CD14-positive monocyte (primary cell): ENCODE measurements at regions not wholly inside any gene's neighbourhood (a gene's known extent, or its start where the extent isn't known, plus 50 kb on each side); places are given as distances from the start of the nearest gene placed in this dataset.

ENCODE experiments used
- DNase-seq, 3 donors: peaks; one replicate each; pipeline ENCODE4 v3.0.0-alpha.2; 2011 to 2022
- H2AFZ ChIP-seq: 2 replicates; pipeline ENCODE4 v1.6.0; 2012; ENCODE audit warnings: mild to moderate bottlenecking, low read depth, low read length, inconsistent platforms; ENCODE audit not compliant: insufficient read depth, poor library complexity, severe bottlenecking
- H3K27ac ChIP-seq, 2 donors: 1 replicate in 1 of 2; 2 replicates in 1 of 2; pipeline ENCODE4 v1.5.1; 2012 to 2013; ENCODE audit warnings: low read length in 2 of 2, control low read depth in 1 of 2, inconsistent platforms in 1 of 2, low read depth in 1 of 2, mild to moderate bottlenecking in 1 of 2
- H3K27me3 ChIP-seq, 2 donors: one replicate each; pipeline versions ENCODE4 v1.6.0 to v1.6.1; 2011 to 2013; ENCODE audit warnings: low read length in 2 of 2; ENCODE audit not compliant: control insufficient read depth in 2 of 2, insufficient read depth in 2 of 2
- H3K36me3 ChIP-seq, 2 donors: replicated peaks in 1 of 2; 1 replicate in 1 of 2; 2 replicates in 1 of 2; pipeline versions ENCODE4 v1.5.1 to v1.6.1; 2012 to 2013; ENCODE audit warnings: low read length in 2 of 2, control low read depth in 1 of 2, inconsistent platforms in 1 of 2, mild to moderate bottlenecking in 1 of 2; ENCODE audit not compliant: insufficient read depth in 2 of 2, control insufficient read depth in 1 of 2
- H3K4me1 ChIP-seq, 2 donors: 1 replicate in 1 of 2; 2 replicates in 1 of 2; pipeline versions ENCODE4 v1.5.1 to v1.6.1; 2012 to 2013; ENCODE audit warnings: low read length in 2 of 2, control low read depth in 1 of 2, inconsistent platforms in 1 of 2, mild to moderate bottlenecking in 1 of 2, moderate library complexity in 1 of 2; ENCODE audit not compliant: insufficient read depth in 2 of 2, control insufficient read depth in 1 of 2
- H3K4me2 ChIP-seq: replicated peaks from 2 replicates; pipeline ENCODE3; 2012; ENCODE audit warnings: low read length, moderate library complexity, mild to moderate bottlenecking; ENCODE audit not compliant: poor library complexity, severe bottlenecking; ENCODE audit errors: extremely low read depth
- H3K4me3 ChIP-seq, 3 experiments: fragments of 200-600 bp in 1 of 3; sonication (generic) in 1 of 3; replicated peaks in 1 of 3; 1 replicate in 2 of 3; 2 replicates in 1 of 3; pipeline ENCODE4 v1.5.1; 2011 to 2013; ENCODE audit warnings: low read length in 3 of 3, mild to moderate bottlenecking in 3 of 3, control low read depth in 2 of 3, low read depth in 2 of 3, inconsistent platforms in 1 of 3, moderate library complexity in 1 of 3
- H3K79me2 ChIP-seq: 2 replicates; pipeline ENCODE4 v1.6.0; 2012; ENCODE audit warnings: mild to moderate bottlenecking, control low read depth, inconsistent platforms, low read length, moderate library complexity; ENCODE audit not compliant: insufficient read depth
- H3K9ac ChIP-seq: 2 replicates; pipeline ENCODE4 v1.6.0; 2017; ENCODE audit warnings: low read length, mild to moderate bottlenecking; ENCODE audit not compliant: insufficient read depth, poor library complexity, severe bottlenecking
- H3K9me3 ChIP-seq, 2 donors: replicated peaks in 1 of 2; 1 replicate in 1 of 2; 2 replicates in 1 of 2; pipeline versions ENCODE4 v1.5.1 to v1.6.1; 2012 to 2013; ENCODE audit warnings: low read length in 2 of 2, control low read depth in 1 of 2; ENCODE audit not compliant: control insufficient read depth in 1 of 2, insufficient read depth in 1 of 2
- H4K20me1 ChIP-seq: 2 replicates; pipeline ENCODE4 v1.6.0; 2012; ENCODE audit warnings: mild to moderate bottlenecking, low read length, control low read depth, moderate library complexity; ENCODE audit not compliant: insufficient read depth
- H3K27ac Mint-ChIP-seq, 7 donors: one replicate each; pipeline ENCODE4 v1.8.0; 2020; ENCODE audit warnings: mild to moderate bottlenecking in 7 of 7, mixed read lengths in 7 of 7, moderate library complexity in 6 of 7, inconsistent platforms in 2 of 7
- H3K27me3 Mint-ChIP-seq, 3 donors: one replicate each; pipeline ENCODE4 v1.8.0; 2021 to 2022; ENCODE audit warnings: low read depth in 3 of 3, mild to moderate bottlenecking in 3 of 3, mixed read lengths in 3 of 3, moderate library complexity in 3 of 3, inconsistent platforms in 1 of 3
- H3K36me3 Mint-ChIP-seq, 2 donors: one replicate each; pipeline ENCODE4 v1.8.0; 2020; ENCODE audit warnings: mixed read lengths in 2 of 2, inconsistent platforms in 1 of 2, mild to moderate bottlenecking in 1 of 2
- H3K4me1 Mint-ChIP-seq: one replicate; pipeline ENCODE4 v1.8.0; 2020; ENCODE audit warnings: mild to moderate bottlenecking, mixed read lengths
- H3K4me3 Mint-ChIP-seq, 2 donors: one replicate each; pipeline ENCODE4 v1.8.0; 2020; ENCODE audit warnings: mild to moderate bottlenecking in 2 of 2, mixed read lengths in 2 of 2, moderate library complexity in 1 of 2
- H3K9me3 Mint-ChIP-seq, 7 donors: one replicate each; pipeline ENCODE4 v1.8.0; 2020 to 2022; ENCODE audit warnings: mixed read lengths in 7 of 7, mild to moderate bottlenecking in 6 of 7, moderate library complexity in 6 of 7, inconsistent platforms in 2 of 7
- CTCF ChIP-seq: fragments of 200-600 bp; IDR thresholded peaks from one replicate; pipeline ENCODE4 v1.8.0; 2022; ENCODE audit warnings: antibody characterized with exemption, mild to moderate bottlenecking
- WGBS: methylation state at CpG from one replicate; pipeline ENCODE4 v1.1.5; 2013; ENCODE audit warnings: missing lambda C conversion rate; ENCODE audit not compliant: insufficient coverage; 5-methylcytosine and 5-hydroxymethylcytosine counted together
- intact Hi-C, 2 donors: fragments of 100-400 bp; cut with micrococcal nuclease; formaldehyde crosslinking; loops; one replicate each; pipeline versions ENCODE4 v1.15.0 to v1.15.1; 2023

GRCh38 chr9:23036416-23036815 is 589.8 kb downstream of the DMRTA1 start:
- intact Hi-C loops: no loop called here
- Mint-ChIP-seq H3K27ac (no peak overlapping the region), H3K4me1 (no peaks in the 10 kb centered on the region), H3K27me3 (no peaks in the 10 kb centered on the region), H3K9me3 (peaks cover 0 to 9% (median 1%) of the 10 kb centered on the region in 7 donors), H3K36me3 (no peaks in the 10 kb centered on the region), H3K4me3 (no peak overlapping the region)
- Histone ChIP-seq H3K79me2 (no peaks in the 10 kb centered on the region), H3K4me2 (no peak overlapping the region), H4K20me1 (no peaks in the 10 kb centered on the region), H2AFZ (no peak overlapping the region), H3K27me3 (no peaks in the 10 kb centered on the region), H3K4me3 (no peak overlapping the region), H3K9me3 (peaks cover 5 to 6% of the 10 kb centered on the region in 2 donors), H3K27ac (no peak overlapping the region), H3K4me1 (no peaks in the 10 kb centered on the region), H3K9ac (no peak overlapping the region), H3K36me3 (no peaks in the 10 kb centered on the region)
- no peak for TF ChIP-seq CTCF
- no peak for DNase-seq
- no CpG with 5 or more reads among the region's 4 CpGs for WGBS

GRCh38 chr9:23039402-23039801 is 592.8 kb downstream of the DMRTA1 start:
- H4K20me1 ChIP-seq: no peaks in the 10 kb centered on the region
- H3K79me2 ChIP-seq: no peaks in the 10 kb centered on the region
- no peak for TF ChIP-seq CTCF
- H3K9ac ChIP-seq: no peak overlapping the region
- H3K4me3 Mint-ChIP-seq: no peak overlapping the region
- H3K27ac Mint-ChIP-seq: no peak overlapping the region
- H3K4me1 Mint-ChIP-seq: no peaks in the 10 kb centered on the region
- no peaks in the 10 kb centered on the region for H3K36me3 ChIP-seq
- H3K4me3 ChIP-seq: no peak overlapping the region
- H3K27ac ChIP-seq: no peak overlapping the region
- no peaks in the 10 kb centered on the region for H3K9me3 ChIP-seq
- H3K4me2 ChIP-seq: no peak overlapping the region
- H3K9me3 Mint-ChIP-seq: no peaks in the 10 kb centered on the region
- no peaks in the 10 kb centered on the region for H3K4me1 ChIP-seq
- DNase-seq: no peak
- no peaks in the 10 kb centered on the region for H3K27me3 ChIP-seq
- no peak overlapping the region for H2AFZ ChIP-seq
- no peaks in the 10 kb centered on the region for H3K36me3 Mint-ChIP-seq
- intact Hi-C loops: no loop called here
- H3K27me3 Mint-ChIP-seq: no peaks in the 10 kb centered on the region
